GM18511 (cell line): ENCODE measurements at regions not wholly inside any gene's neighbourhood (a gene's known extent, or its start where the extent isn't known, plus 50 kb on each side); places are given as distances from the start of the nearest gene placed in this dataset.
"Not testable (repeated sequence)": the region's sequence is repeated elsewhere in the genome, so short reads cannot be mapped to it uniquely, and the experiment has no call there.

Experiments
- ATAC-seq: cut with Tn5 transposase; IDR thresholded peaks from one replicate; pipeline ENCODE4 v1.9.1; 2021; ENCODE audit warnings: mild to moderate bottlenecking, moderate library complexity; ENCODE audit not compliant: unreplicated experiment

- not testable (repeated sequence) for ATAC-seq
Observed at GRCh38 chr1:121048769-121049443, 135.2 kb downstream of the FAM72B start.

- ATAC-seq: not testable (repeated sequence)
Observed at GRCh38 chr1:121050097-121050496, 134.0 kb downstream of the FAM72B start.

- not testable (repeated sequence) for ATAC-seq
Observed at GRCh38 chr1:121051161-121051790, 132.9 kb downstream of the FAM72B start.

GRCh38 chr1:121052081-121052660 lies 132.0 kb downstream of the FAM72B start:
- not testable (repeated sequence) for ATAC-seq

- not testable (repeated sequence) for ATAC-seq
Observed at GRCh38 chr1:121054928-121055327, 129.2 kb downstream of the FAM72B start.

GRCh38 chr1:121066925-121067324 lies 117.2 kb downstream of the FAM72B start:
- not testable (repeated sequence) for ATAC-seq

- not testable (repeated sequence) for ATAC-seq
Observed at GRCh38 chr1:121068738-121069499, 115.2 kb downstream of the FAM72B start.

GRCh38 chr1:121073852-121074251 lies 110.3 kb downstream of the FAM72B start:
- not testable (repeated sequence) for ATAC-seq

- ATAC-seq: not testable (repeated sequence)
Observed at GRCh38 chr1:121075254-121075805, 108.8 kb downstream of the FAM72B start.

GRCh38 chr1:121076674-121077073 lies 107.5 kb downstream of the FAM72B start:
- ATAC-seq: peak; percentile 95

- ATAC-seq: not testable (repeated sequence)
Observed at GRCh38 chr1:121079655-121080054, 104.5 kb downstream of the FAM72B start.

- ATAC-seq: not testable (repeated sequence)
Observed at GRCh38 chr1:121080197-121080903, 103.8 kb downstream of the FAM72B start.

GRCh38 chr1:121080904-121081264 lies 103.3 kb downstream of the FAM72B start:
- ATAC-seq: not testable (repeated sequence)

GRCh38 chr1:121081625-121082199 lies 102.4 kb downstream of the FAM72B start:
- not testable (repeated sequence) for ATAC-seq

- ATAC-seq: not testable (repeated sequence)
Observed at GRCh38 chr1:121082995-121083394, 101.1 kb downstream of the FAM72B start.

GRCh38 chr1:121086249-121086648 lies 97.9 kb downstream of the FAM72B start:
- ATAC-seq: not testable (repeated sequence)

- ATAC-seq: not testable (repeated sequence)
Observed at GRCh38 chr1:121087221-121087620, 96.9 kb downstream of the FAM72B start.

GRCh38 chr1:121088568-121088967 lies 95.6 kb downstream of the FAM72B start:
- not testable (repeated sequence) for ATAC-seq

GRCh38 chr1:121092329-121092968 lies 91.7 kb downstream of the FAM72B start:
- not testable (repeated sequence) for ATAC-seq
